Muscle of leg (tissue), 3 donors: ENCODE measurements at regions not wholly inside any gene's neighbourhood (a gene's known extent, or its start where the extent isn't known, plus 50 kb on each side); places are given as distances from the start of the nearest gene placed in this dataset.

Experiments used
- DNase-seq: peaks from one replicate; pipeline ENCODE4 v3.0.0; 2013
- H3K27ac ChIP-seq: one replicate; pipeline ENCODE4 v1.5.1; 2013; ENCODE audit warnings: mild to moderate bottlenecking, low read length, control low read depth
- H3K27me3 ChIP-seq: one replicate; pipeline ENCODE4 v1.6.1; 2013; ENCODE audit warnings: low read length; ENCODE audit not compliant: control insufficient read depth, insufficient read depth
- H3K36me3 ChIP-seq: one replicate; pipeline ENCODE4 v1.6.1; 2013; ENCODE audit warnings: low read length; ENCODE audit not compliant: control insufficient read depth, insufficient read depth
- H3K4me1 ChIP-seq: one replicate; pipeline ENCODE4 v1.6.1; 2013; ENCODE audit warnings: low read length; ENCODE audit not compliant: control insufficient read depth, insufficient read depth
- H3K4me3 ChIP-seq: one replicate; pipeline ENCODE4 v1.5.1; 2013; ENCODE audit warnings: low read length, control low read depth
- H3K9me3 ChIP-seq: replicated peaks from 2 replicates; pipeline ENCODE4 v1.6.1; 2013; ENCODE audit warnings: low read depth, low read length; ENCODE audit not compliant: control insufficient read depth
- WGBS: methylation state at CpG from one replicate; pipeline ENCODE4 v1.1.5; 2013; ENCODE audit warnings: missing lambda C conversion rate; ENCODE audit not compliant: insufficient coverage; 5-methylcytosine and 5-hydroxymethylcytosine counted together

DNA sequence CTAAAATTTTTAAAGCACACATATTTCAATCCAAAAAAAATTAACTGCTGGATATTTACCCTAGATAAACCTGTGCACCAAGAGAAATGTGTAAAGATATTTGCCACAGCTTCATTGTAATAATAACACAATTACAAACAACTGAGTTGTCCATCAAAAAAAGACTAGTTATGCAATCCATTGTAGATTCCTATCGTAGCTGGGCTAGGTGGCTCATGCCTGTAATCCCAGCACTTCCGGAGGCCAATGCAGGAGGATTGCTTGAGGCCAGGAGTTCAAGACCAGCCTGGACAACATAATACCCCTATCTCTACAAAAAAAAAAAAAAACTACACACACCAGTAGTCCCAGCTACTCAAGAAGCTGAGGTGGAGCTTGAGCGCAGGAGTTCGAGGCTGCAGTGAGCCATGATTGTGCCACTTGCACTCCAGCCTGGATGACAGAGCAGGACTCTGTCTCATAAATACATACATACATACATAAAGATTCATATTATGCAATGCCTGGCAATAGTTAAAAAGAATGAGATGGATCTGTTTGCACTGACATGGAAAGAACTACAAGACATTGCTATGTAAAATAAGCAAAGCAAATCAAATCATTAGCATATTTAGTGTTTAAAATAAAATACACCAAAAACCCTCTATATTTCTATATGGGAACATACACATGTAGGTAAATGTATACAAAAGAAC is 56.5 kb upstream of the CCDC28A start:
- H3K27ac ChIP-seq = no peak overlapping the region
- no peaks in the 10 kb centered on the region for H3K27me3 ChIP-seq
- DNase-seq = no peak
- H3K4me1 ChIP-seq = no peaks in the 10 kb centered on the region
- 90% methylated on average over 2 of the region's 4 CpGs for WGBS
- no peaks in the 10 kb centered on the region for H3K36me3 ChIP-seq
- H3K4me3 ChIP-seq = no peak overlapping the region
- H3K9me3 ChIP-seq = peaks cover 5% of the 10 kb centered on the region

GRCh38 chr6:138719011-138719635 is 54.4 kb upstream of the CCDC28A start:
- no peaks in the 10 kb centered on the region for H3K4me1 ChIP-seq
- no peaks in the 10 kb centered on the region for H3K27me3 ChIP-seq
- H3K4me3 ChIP-seq = no peak overlapping the region
- peaks cover 5% of the 10 kb centered on the region for H3K9me3 ChIP-seq
- peak; percentile 19 for DNase-seq
- 75% methylated on average over 1 of the region's 3 CpGs for WGBS
- H3K36me3 ChIP-seq = no peaks in the 10 kb centered on the region
- H3K27ac ChIP-seq = no peak overlapping the region

DNA sequence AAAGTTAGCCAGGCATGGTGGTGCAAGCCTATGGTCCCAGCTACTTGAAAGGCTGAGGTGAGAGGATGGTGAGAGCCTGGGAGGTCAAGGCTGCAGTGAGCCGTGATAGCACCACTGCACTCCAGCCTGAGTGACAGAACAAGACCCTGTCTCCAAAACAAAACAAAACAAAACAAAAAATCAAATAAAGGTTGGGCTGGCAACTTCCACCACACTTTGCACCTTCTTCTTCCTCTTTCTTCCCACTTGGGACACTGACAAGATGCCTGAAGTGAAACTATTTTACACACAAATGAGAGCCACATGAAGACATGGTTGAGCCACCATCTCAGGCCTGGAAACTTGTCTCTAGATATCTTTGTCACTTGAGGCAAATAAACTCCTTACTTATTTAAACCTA is 53.8 kb upstream of the CCDC28A start:
- H3K27me3 ChIP-seq = no peaks in the 10 kb centered on the region
- H3K27ac ChIP-seq = no peak overlapping the region
- no peaks in the 10 kb centered on the region for H3K4me1 ChIP-seq
- H3K9me3 ChIP-seq = no peaks in the 10 kb centered on the region
- no peak overlapping the region for H3K4me3 ChIP-seq
- peak; percentile 19 for DNase-seq
- no peaks in the 10 kb centered on the region for H3K36me3 ChIP-seq
- WGBS = no CpG with 5 or more reads among the region's 1 CpG

GRCh38 chr6:138722425-138723371 is 50.9 kb upstream of the CCDC28A start:
- no peak overlapping the region for H3K27ac ChIP-seq
- no peaks in the 10 kb centered on the region for H3K27me3 ChIP-seq
- H3K36me3 ChIP-seq = no peaks in the 10 kb centered on the region
- DNase-seq = no peak
- WGBS = 100% methylated on average over 1 of the region's 4 CpGs
- no peaks in the 10 kb centered on the region for H3K4me1 ChIP-seq
- H3K4me3 ChIP-seq = no peak overlapping the region
- H3K9me3 ChIP-seq = no peaks in the 10 kb centered on the region
